HEK293T (cell line): ENCODE measurements at regions not wholly inside any gene's neighbourhood (a gene's known extent, or its start where the extent isn't known, plus 50 kb on each side); places are given as distances from the start of the nearest gene placed in this dataset.

Experiments used
- BHLHE40 ChIP-seq: fragments of 450-650 bp; IDR thresholded peaks from 2 replicates; pipeline ENCODE4 v1.6.1; 2016; ENCODE audit warnings: mild to moderate bottlenecking, moderate library complexity, borderline replicate concordance
- FOXK2 ChIP-seq: fragments of 450-650 bp; IDR thresholded peaks from 2 replicates; pipeline ENCODE4 v1.6.1; 2016; ENCODE audit warnings: mild to moderate bottlenecking
- FOXM1 ChIP-seq: fragments of 450-650 bp; IDR thresholded peaks from 2 replicates; pipeline ENCODE4 v1.6.1; 2017; ENCODE audit warnings: mild to moderate bottlenecking, borderline replicate concordance
- HDGF ChIP-seq: fragments of 450-650 bp; IDR thresholded peaks from 2 replicates; pipeline ENCODE4 v1.6.1; 2017; ENCODE audit warnings: antibody characterized with exemption, borderline replicate concordance
- SUZ12 ChIP-seq: fragments of 450-650 bp; IDR thresholded peaks from 2 replicates; pipeline ENCODE4 v1.6.1; 2016; ENCODE audit warnings: mild to moderate bottlenecking

- TF ChIP-seq BHLHE40 (no peak), FOXK2 (no peak), FOXM1 (no peak), SUZ12 (no peak), HDGF (no peak)
Measured at GRCh38 chr20:16104783-16105182, 468.5 kb downstream of the KIF16B start.
